C4-2B (cell line): ENCODE measurements at regions not wholly inside any gene's neighbourhood (a gene's known extent, or its start where the extent isn't known, plus 50 kb on each side); places are given as distances from the start of the nearest gene placed in this dataset.

Source experiments
- ZFX ChIP-seq: fragments of 450-650 bp; IDR thresholded peaks from 2 replicates; pipeline ENCODE4 v1.6.1; 2017
- TF ChIP-seq, protein P1 (sequence below): fragments of 450-650 bp; conservative IDR thresholded peaks from 2 replicates; pipeline ENCODE4 v1.5.1; 2017; ENCODE audit warnings: mild to moderate bottlenecking

DNA sequence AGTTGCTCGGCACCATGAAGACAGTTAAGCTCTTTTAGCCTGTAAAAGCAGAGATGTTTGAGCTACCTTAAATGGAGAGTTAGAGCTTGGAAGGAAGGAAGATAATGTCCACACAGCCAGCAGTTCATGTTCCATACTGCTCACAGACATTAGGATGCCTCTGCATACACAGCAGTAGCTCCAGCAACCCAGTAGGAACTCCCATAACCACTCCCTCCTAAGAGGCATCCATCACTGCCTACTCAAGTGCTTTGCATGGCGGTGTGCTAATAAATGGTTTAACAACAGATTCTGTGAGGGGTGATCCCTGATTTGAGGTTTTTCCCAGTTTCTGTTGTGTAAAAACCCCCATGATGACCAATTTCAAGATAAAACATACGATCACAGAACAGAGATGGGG is 286.4 kb downstream of the HACE1 start:
- TF ChIP-seq, protein P1, sequence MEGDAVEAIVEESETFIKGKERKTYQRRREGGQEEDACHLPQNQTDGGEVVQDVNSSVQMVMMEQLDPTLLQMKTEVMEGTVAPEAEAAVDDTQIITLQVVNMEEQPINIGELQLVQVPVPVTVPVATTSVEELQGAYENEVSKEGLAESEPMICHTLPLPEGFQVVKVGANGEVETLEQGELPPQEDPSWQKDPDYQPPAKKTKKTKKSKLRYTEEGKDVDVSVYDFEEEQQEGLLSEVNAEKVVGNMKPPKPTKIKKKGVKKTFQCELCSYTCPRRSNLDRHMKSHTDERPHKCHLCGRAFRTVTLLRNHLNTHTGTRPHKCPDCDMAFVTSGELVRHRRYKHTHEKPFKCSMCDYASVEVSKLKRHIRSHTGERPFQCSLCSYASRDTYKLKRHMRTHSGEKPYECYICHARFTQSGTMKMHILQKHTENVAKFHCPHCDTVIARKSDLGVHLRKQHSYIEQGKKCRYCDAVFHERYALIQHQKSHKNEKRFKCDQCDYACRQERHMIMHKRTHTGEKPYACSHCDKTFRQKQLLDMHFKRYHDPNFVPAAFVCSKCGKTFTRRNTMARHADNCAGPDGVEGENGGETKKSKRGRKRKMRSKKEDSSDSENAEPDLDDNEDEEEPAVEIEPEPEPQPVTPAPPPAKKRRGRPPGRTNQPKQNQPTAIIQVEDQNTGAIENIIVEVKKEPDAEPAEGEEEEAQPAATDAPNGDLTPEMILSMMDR = no peak
- no peak for TF ChIP-seq ZFX
